Fibroblast of skin of left quadriceps (primary cell): ENCODE measurements at regions not wholly inside any gene's neighbourhood (a gene's known extent, or its start where the extent isn't known, plus 50 kb on each side); places are given as distances from the start of the nearest gene placed in this dataset.

Experiments
- DNase-seq, 2 experiments: peaks; one replicate each; pipeline ENCODE4 v3.0.0-alpha.2; 2013; ENCODE audit warnings: low read depth in 2 of 2

GRCh38 chr1:60213253-60213652 lies 139.7 kb upstream of the C1orf87 start:
- no peak for DNase-seq

- no peak for DNase-seq
These were observed 122.5 kb upstream of the C1orf87 start for GRCh38 chr1:60196026-60196425.

GRCh38 chr1:60185684-60186083 lies 112.1 kb upstream of the C1orf87 start:
- DNase-seq, result no peak

- no peak for DNase-seq
These were observed 111.0 kb upstream of the C1orf87 start for GRCh38 chr1:60184521-60184920.

GRCh38 chr1:60173729-60174505 lies 100.3 kb upstream of the C1orf87 start:
- DNase-seq, result no peak

GRCh38 chr1:60173006-60173405 lies 99.4 kb upstream of the C1orf87 start:
- DNase-seq, result no peak

GRCh38 chr1:60171801-60172200 lies 98.2 kb upstream of the C1orf87 start:
- peak; percentile 36 to 42 for DNase-seq

GRCh38 chr1:60170709-60171108 lies 97.1 kb upstream of the C1orf87 start:
- DNase-seq, result no peak

GRCh38 chr1:60169206-60169605 lies 95.6 kb upstream of the C1orf87 start:
- DNase-seq, result no peak

- no peak for DNase-seq
These were observed 89.4 kb upstream of the C1orf87 start for GRCh38 chr1:60162936-60163335.

- no peak for DNase-seq
These were observed 86.6 kb upstream of the C1orf87 start for GRCh38 chr1:60160141-60160540.

GRCh38 chr1:60156371-60156770 lies 82.8 kb upstream of the C1orf87 start:
- DNase-seq, result no peak

- DNase-seq, result no peak
These were observed 80.4 kb upstream of the C1orf87 start for GRCh38 chr1:60153961-60154360.

- DNase-seq, result no peak
These were observed 79.3 kb upstream of the C1orf87 start for GRCh38 chr1:60152891-60153290.

- DNase-seq, result no peak
These were observed 77.7 kb upstream of the C1orf87 start for GRCh38 chr1:60151311-60151710.

GRCh38 chr1:60149251-60149650 lies 75.7 kb upstream of the C1orf87 start:
- no peak for DNase-seq

- no peak for DNase-seq
These were observed 73.3 kb upstream of the C1orf87 start for GRCh38 chr1:60146884-60147283.

- DNase-seq, result no peak
These were observed 72.2 kb upstream of the C1orf87 start for GRCh38 chr1:60145771-60146170.

GRCh38 chr1:60141743-60142142 lies 68.2 kb upstream of the C1orf87 start:
- DNase-seq, result no peak

GRCh38 chr1:60141276-60141675 lies 67.7 kb upstream of the C1orf87 start:
- DNase-seq, result no peak

- no peak for DNase-seq
These were observed 63.8 kb upstream of the C1orf87 start for GRCh38 chr1:60137406-60137805.

- no peak for DNase-seq
These were observed 62.8 kb upstream of the C1orf87 start for GRCh38 chr1:60136395-60136794.

- no peak for DNase-seq
These were observed 61.1 kb upstream of the C1orf87 start for GRCh38 chr1:60134716-60135115.

GRCh38 chr1:60133848-60134247 lies 60.3 kb upstream of the C1orf87 start:
- peak; percentile 58 to 68 for DNase-seq
